BJ (cell line): ENCODE measurements at regions not wholly inside any gene's neighbourhood (a gene's known extent, or its start where the extent isn't known, plus 50 kb on each side); places are given as distances from the start of the nearest gene placed in this dataset.
"Not testable (repeated sequence)": the region's sequence is repeated elsewhere in the genome, so short reads cannot be mapped to it uniquely, and the experiment has no call there.

Source experiments
- CTCF ChIA-PET: fragments of 350-600 bp; formaldehyde crosslinking; extraction: SDS; loops from one replicate; lab custom pipeline; 2021; ENCODE audit warnings: antibody characterized with exemption, inconsistent platforms; lab: Yijun Ruan, JAX
- POLR2A ChIA-PET: fragments of 300-600 bp; sonication (Branson Sonifier 250); formaldehyde crosslinking; extraction: SDS; loops from one replicate; lab custom pipeline; 2021; ENCODE audit warnings: antibody characterized with exemption; lab: Charles Lee
- DNase-seq: peaks from one replicate; pipeline ENCODE4 v3.0.0-alpha.2; 2011; ENCODE audit warnings: low read depth
- H3K27me3 ChIP-seq: 2 replicates; pipeline ENCODE4 v1.6.0; 2011; ENCODE audit warnings: low read length; ENCODE audit not compliant: control insufficient read depth, insufficient read depth
- H3K36me3 ChIP-seq: 2 replicates; pipeline ENCODE4 v1.5.1; 2011; ENCODE audit warnings: low read length; ENCODE audit not compliant: control insufficient read depth, insufficient read depth
- H3K4me3 ChIP-seq: 2 replicates; pipeline ENCODE4 v1.5.1; 2011; ENCODE audit warnings: low read depth, mild to moderate bottlenecking, control low read depth, low read length
- CTCF ChIP-seq: IDR thresholded peaks from 2 replicates; pipeline ENCODE4 v1.5.1; 2011; ENCODE audit warnings: low read depth, mild to moderate bottlenecking, control low read depth, inconsistent platforms, low read length, moderate library complexity; ENCODE audit not compliant: insufficient read depth

- Histone ChIP-seq H3K36me3 (no peaks in the 10 kb centered on the region), H3K4me3 (no peak overlapping the region), H3K27me3 (no peaks in the 10 kb centered on the region; the same call in 1 of the 2 replicates)
- TF ChIP-seq CTCF, result no peak
- ChIA-PET CTCF (no interaction called here), POLR2A (no interaction called here)
- DNase-seq, result no peak
Measured at GRCh38 chr2:102891296-102891695, 129.5 kb downstream of the TMEM182 start.

DNA sequence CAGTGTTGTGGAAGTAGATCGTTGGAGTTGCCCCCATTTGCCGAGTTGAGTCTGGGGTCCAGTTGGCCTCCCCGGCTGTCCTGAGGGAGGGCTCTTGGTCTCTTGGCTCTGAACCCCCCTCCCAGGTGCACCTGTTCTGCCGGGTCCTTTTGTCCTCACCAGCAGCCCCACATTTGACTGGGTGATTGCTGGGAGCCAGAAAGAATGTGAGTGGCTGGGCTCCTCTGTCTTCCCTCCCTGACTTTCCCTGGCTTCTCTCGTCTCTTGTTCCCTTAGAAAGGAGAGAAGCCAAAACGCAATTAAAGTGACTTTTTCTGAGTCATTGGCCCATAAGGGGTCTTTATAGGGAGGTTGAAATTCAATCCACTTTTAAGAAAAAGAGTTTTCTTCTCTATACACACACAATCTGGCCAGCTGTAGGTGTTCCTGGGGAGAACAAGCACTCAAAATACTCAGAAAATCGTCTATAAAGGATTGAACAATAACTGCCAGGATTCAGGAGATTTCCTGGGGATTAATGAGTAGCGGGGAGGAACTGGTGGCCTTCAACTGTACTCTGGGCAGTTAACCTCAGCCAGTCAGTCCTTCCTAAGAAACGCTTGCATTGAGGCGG lies 131.0 kb downstream of the TMEM182 start:
- no peaks in the 10 kb centered on the region; the same call in 1 of the 2 replicates for H3K27me3 ChIP-seq
- no peak for TF ChIP-seq CTCF
- POLR2A ChIA-PET, result no interaction called here
- H3K36me3 ChIP-seq, result no peaks in the 10 kb centered on the region
- DNase-seq, result no peak
- H3K4me3 ChIP-seq, result no peak overlapping the region
- CTCF ChIA-PET, result no interaction called here

- TF ChIP-seq CTCF, result no peak
- no peaks in the 10 kb centered on the region; the same call in 1 of the 2 replicates for H3K27me3 ChIP-seq
- no peak overlapping the region for H3K4me3 ChIP-seq
- H3K36me3 ChIP-seq, result no peaks in the 10 kb centered on the region
- ChIA-PET POLR2A (no interaction called here), CTCF (no interaction called here)
- no peak for DNase-seq
Measured at GRCh38 chr2:102893870-102894269, 132.0 kb downstream of the TMEM182 start.

DNA sequence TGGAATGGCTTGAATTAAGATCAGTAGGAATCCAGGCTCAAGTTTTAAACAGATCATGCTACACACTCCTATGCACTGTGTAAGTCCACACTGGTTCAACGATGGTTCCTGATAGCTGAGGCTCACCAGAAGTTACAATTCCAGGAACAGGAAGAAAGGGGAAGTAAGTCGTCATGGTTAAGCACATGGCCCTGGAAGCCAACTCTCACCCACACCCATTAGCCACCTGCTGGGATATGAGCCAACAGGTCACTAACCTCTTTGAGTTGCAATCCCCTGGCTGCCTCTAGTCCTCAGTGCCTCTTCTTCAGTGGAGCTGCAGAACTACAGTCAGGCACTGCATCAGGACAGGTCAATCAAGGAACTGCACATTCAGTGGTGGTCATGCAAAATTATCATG lies 133.5 kb downstream of the TMEM182 start:
- POLR2A ChIA-PET, result no interaction called here
- Histone ChIP-seq H3K27me3 (no peaks in the 10 kb centered on the region; the same call in 1 of the 2 replicates), H3K36me3 (no peaks in the 10 kb centered on the region), H3K4me3 (no peak overlapping the region)
- DNase-seq, result no peak
- CTCF ChIA-PET, result no interaction called here
- no peak for TF ChIP-seq CTCF

DNA sequence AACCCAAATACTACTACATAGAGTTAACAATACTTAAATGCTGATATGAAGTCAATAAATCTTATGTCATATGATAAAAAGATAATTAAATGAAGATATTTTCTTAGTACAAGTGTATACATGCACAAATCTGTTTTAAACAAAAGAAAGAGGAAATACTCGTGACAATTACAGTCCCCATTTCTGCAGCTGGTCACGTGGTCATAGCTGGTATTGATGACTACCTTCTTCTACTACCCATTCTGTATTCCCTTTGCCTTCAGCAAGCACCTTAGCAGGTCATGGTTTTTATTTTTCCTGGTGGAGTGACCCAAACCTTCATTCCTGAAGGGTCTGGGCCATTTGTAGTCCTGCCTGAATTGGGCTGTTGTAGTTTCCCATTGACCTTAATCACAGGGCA lies 147.4 kb downstream of the TMEM182 start:
- H3K27me3 ChIP-seq, H3K4me3 ChIP-seq, H3K36me3 ChIP-seq, POLR2A ChIA-PET, DNase-seq: not testable (repeated sequence)
- CTCF ChIA-PET, result interaction anchor here (0.6 kb wide), 1 partner anchor 78 kb away, joined by 3 read pairs; no protein-coding TSS in a partner anchor

GRCh38 chr2:102910724-102911123 lies 148.9 kb downstream of the TMEM182 start:
- H3K36me3 ChIP-seq, result no peaks in the 10 kb centered on the region
- TF ChIP-seq CTCF, result no peak
- POLR2A ChIA-PET, result no interaction called here
- H3K27me3 ChIP-seq, result no peaks in the 10 kb centered on the region
- CTCF ChIA-PET, result no interaction called here
- DNase-seq, result no peak
- H3K4me3 ChIP-seq, result no peak overlapping the region
